ENCODE measurements at regions not wholly inside any gene's neighbourhood (a gene's known extent, or its start where the extent isn't known, plus 50 kb on each side); places are given as distances from the start of the nearest gene placed in this dataset.

- TF ChIP-seq USF2 (IDR thresholded peaks at IDR 0.05; ENCODE audit: low read depth, low read length) (no peak), CTCF (conservative IDR thresholded peaks at IDR 0.05; ENCODE audit: low read depth, low read length) (no peak), POLR2A (IDR thresholded peaks at IDR 0.05; ENCODE audit: low read depth, low read length) (no peak), NFE2L2 (IDR thresholded peaks at IDR 0.05; ENCODE audit: low read depth, low read length) (no peak)
These were observed 722.8 kb downstream of the TRAM1L1 start for GRCh38 chr4:116362583-116362982.

All from IMR-90 (cell line).